SU-DHL-6 (cell line): ENCODE measurements at regions not wholly inside any gene's neighbourhood (a gene's known extent, or its start where the extent isn't known, plus 50 kb on each side); places are given as distances from the start of the nearest gene placed in this dataset.

Source experiments
- EZH2phosphoT487 ChIP-seq: fragments of 200-600 bp; sonication (generic), shearing (Covaris generic); conservative IDR thresholded peaks from 2 replicates; pipeline ENCODE4 v1.6.1; 2018; ENCODE audit warnings: mild to moderate bottlenecking, antibody characterized with exemption, low read length, moderate library complexity, mixed read lengths
- TF ChIP-seq, protein P1 (sequence below): fragments of 200-600 bp; sonication (generic); IDR thresholded peaks from one replicate; pipeline ENCODE4 v1.5.1; 2017; ENCODE audit warnings: antibody characterized with exemption, mild to moderate bottlenecking, low read length, moderate library complexity; ENCODE audit not compliant: insufficient read depth, poor library complexity, severe bottlenecking

DNA sequence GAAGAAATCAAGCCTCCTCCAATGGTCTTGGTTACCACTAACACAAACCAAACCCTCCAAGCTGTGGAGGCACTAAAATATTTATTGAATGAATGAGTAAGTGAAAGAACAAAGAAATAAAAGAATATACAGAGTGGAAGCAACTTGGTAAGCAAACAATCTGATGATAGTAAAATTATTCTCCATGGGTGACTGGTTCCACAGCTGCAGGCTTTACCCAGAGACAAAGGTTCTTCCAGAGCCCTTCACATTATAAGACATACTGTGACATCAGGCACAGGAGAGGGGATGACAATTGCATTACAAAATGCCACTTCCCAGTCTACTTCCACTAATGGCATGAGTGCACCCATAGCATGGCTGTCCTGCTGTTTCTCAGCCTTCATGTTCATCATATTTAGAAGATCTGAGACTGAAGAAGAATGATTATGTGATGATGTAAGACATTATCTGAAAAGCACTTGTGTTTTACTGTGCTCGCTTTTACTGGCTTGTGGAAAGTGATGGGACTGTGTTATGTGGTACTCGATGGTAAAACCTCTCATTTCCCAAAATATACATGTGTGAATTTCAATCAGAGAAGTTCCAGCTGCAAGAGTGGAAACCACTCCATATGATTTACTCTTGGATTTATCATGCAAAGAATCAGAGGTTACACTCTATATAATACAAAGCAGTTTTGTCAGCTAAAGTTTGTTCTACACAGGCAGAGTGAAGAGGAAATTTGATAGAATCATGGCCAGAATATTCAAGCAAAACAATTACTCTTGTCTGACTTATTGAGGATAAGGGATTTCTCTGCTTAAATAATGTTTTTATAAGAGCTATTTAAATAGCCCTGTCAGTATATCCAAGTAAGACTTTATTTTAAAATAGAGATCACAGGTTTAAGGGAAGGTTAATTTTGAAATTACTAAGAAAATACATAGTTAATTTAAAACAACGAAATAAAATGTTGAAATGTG, 220.2 kb upstream of the NBEA start:
- TF ChIP-seq, protein P1, sequence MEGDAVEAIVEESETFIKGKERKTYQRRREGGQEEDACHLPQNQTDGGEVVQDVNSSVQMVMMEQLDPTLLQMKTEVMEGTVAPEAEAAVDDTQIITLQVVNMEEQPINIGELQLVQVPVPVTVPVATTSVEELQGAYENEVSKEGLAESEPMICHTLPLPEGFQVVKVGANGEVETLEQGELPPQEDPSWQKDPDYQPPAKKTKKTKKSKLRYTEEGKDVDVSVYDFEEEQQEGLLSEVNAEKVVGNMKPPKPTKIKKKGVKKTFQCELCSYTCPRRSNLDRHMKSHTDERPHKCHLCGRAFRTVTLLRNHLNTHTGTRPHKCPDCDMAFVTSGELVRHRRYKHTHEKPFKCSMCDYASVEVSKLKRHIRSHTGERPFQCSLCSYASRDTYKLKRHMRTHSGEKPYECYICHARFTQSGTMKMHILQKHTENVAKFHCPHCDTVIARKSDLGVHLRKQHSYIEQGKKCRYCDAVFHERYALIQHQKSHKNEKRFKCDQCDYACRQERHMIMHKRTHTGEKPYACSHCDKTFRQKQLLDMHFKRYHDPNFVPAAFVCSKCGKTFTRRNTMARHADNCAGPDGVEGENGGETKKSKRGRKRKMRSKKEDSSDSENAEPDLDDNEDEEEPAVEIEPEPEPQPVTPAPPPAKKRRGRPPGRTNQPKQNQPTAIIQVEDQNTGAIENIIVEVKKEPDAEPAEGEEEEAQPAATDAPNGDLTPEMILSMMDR, result no peak
- no peak for TF ChIP-seq EZH2phosphoT487
